ENCODE measurements at regions not wholly inside any gene's neighbourhood (a gene's known extent, or its start where the extent isn't known, plus 50 kb on each side); places are given as distances from the start of the nearest gene placed in this dataset.

GRCh38 chr9:100813871-100814270 lies 214.7 kb upstream of the PLPPR1 start:
- TF ChIP-seq FOXP2 (optimal IDR thresholded peaks at IDR 0.05; ENCODE audit: borderline replicate concordance, extremely low read depth, extremely low read length, insufficient read depth): no peak
- TF ChIP-seq, protein P1, sequence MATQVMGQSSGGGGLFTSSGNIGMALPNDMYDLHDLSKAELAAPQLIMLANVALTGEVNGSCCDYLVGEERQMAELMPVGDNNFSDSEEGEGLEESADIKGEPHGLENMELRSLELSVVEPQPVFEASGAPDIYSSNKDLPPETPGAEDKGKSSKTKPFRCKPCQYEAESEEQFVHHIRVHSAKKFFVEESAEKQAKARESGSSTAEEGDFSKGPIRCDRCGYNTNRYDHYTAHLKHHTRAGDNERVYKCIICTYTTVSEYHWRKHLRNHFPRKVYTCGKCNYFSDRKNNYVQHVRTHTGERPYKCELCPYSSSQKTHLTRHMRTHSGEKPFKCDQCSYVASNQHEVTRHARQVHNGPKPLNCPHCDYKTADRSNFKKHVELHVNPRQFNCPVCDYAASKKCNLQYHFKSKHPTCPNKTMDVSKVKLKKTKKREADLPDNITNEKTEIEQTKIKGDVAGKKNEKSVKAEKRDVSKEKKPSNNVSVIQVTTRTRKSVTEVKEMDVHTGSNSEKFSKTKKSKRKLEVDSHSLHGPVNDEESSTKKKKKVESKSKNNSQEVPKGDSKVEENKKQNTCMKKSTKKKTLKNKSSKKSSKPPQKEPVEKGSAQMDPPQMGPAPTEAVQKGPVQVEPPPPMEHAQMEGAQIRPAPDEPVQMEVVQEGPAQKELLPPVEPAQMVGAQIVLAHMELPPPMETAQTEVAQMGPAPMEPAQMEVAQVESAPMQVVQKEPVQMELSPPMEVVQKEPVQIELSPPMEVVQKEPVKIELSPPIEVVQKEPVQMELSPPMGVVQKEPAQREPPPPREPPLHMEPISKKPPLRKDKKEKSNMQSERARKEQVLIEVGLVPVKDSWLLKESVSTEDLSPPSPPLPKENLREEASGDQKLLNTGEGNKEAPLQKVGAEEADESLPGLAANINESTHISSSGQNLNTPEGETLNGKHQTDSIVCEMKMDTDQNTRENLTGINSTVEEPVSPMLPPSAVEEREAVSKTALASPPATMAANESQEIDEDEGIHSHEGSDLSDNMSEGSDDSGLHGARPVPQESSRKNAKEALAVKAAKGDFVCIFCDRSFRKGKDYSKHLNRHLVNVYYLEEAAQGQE (IDR thresholded peaks at IDR 0.05; ENCODE audit: insufficient read depth in 1 of 2, low read depth in 2 of 2, low read length in 2 of 2): no peak
- no peak for TF ChIP-seq SIN3A (IDR thresholded peaks at IDR 0.05; ENCODE audit: borderline replicate concordance, insufficient read depth, low read length)
- TF ChIP-seq POLR2AphosphoS5 (IDR thresholded peaks at IDR 0.05; ENCODE audit: low read depth, low read length): no peak
- TF ChIP-seq TAF1 (IDR thresholded peaks at IDR 0.05; ENCODE audit: borderline replicate concordance, insufficient read depth, low read length): no peak

DNA sequence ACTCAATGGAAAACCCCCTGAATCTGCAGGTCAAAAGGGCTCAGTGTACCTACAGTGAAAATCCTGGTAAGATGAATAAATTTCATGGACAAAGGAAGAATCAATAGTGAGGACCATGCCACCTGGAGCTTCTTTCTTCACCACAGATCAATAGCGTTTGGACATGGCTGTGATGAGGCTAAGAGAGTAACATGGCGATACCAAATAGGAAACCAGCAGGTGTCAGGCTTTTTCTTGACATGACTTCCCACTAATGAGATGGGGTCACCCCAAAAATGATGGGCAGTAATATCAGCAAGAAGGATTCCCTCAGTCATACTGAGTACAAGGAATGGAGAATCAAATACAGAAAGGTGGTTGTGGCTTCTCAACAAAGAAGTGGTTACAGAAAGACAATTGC lies 208.5 kb upstream of the PLPPR1 start:
- TF ChIP-seq, protein P1 (IDR thresholded peaks at IDR 0.05; ENCODE audit: insufficient read depth in 1 of 2, low read depth in 2 of 2, low read length in 2 of 2): no peak
- TF ChIP-seq TAF1 (IDR thresholded peaks at IDR 0.05; ENCODE audit: borderline replicate concordance, insufficient read depth, low read length): no peak
- TF ChIP-seq FOXP2 (optimal IDR thresholded peaks at IDR 0.05; ENCODE audit: borderline replicate concordance, extremely low read depth, extremely low read length, insufficient read depth): no peak
- TF ChIP-seq SIN3A (IDR thresholded peaks at IDR 0.05; ENCODE audit: borderline replicate concordance, insufficient read depth, low read length): no peak
- no peak for TF ChIP-seq POLR2AphosphoS5 (IDR thresholded peaks at IDR 0.05; ENCODE audit: low read depth, low read length)

DNA sequence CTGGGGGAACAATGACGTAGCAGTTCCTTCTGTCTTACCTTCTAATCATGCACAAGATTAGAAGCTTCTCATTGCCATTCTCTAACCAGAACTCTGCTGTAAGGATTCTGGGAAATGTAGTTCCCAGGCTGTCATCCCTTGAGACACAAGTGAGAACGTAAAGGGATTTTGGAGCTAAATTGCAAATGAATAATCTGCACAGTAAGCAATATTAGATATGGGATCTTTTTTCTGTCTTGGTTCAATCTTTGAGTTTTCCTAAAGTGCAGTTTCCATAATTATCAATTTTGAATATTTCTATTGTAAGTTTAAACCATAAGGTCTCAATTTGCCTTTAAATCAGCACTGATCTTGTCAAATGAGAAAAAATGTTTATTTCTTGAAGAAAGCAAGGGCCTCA lies 189.7 kb upstream of the PLPPR1 start:
- TF ChIP-seq, protein P1 (IDR thresholded peaks at IDR 0.05; ENCODE audit: insufficient read depth in 1 of 2, low read depth in 2 of 2, low read length in 2 of 2): no peak
- no peak for TF ChIP-seq POLR2AphosphoS5 (IDR thresholded peaks at IDR 0.05; ENCODE audit: low read depth, low read length)
- TF ChIP-seq FOXP2 (optimal IDR thresholded peaks at IDR 0.05; ENCODE audit: borderline replicate concordance, extremely low read depth, extremely low read length, insufficient read depth): no peak
- TF ChIP-seq SIN3A (IDR thresholded peaks at IDR 0.05; ENCODE audit: borderline replicate concordance, insufficient read depth, low read length): no peak
- no peak for TF ChIP-seq TAF1 (IDR thresholded peaks at IDR 0.05; ENCODE audit: borderline replicate concordance, insufficient read depth, low read length)

GRCh38 chr9:100848726-100849125 lies 179.8 kb upstream of the PLPPR1 start:
- TF ChIP-seq, protein P1 (IDR thresholded peaks at IDR 0.05; ENCODE audit: insufficient read depth in 1 of 2, low read depth in 2 of 2, low read length in 2 of 2): no peak
- TF ChIP-seq TAF1 (IDR thresholded peaks at IDR 0.05; ENCODE audit: borderline replicate concordance, insufficient read depth, low read length): no peak
- TF ChIP-seq POLR2AphosphoS5 (IDR thresholded peaks at IDR 0.05; ENCODE audit: low read depth, low read length): no peak

- TF ChIP-seq, protein P1 (IDR thresholded peaks at IDR 0.05; ENCODE audit: insufficient read depth in 1 of 2, low read depth in 2 of 2, low read length in 2 of 2): no peak
- TF ChIP-seq FOXP2 (optimal IDR thresholded peaks at IDR 0.05; ENCODE audit: borderline replicate concordance, extremely low read depth, extremely low read length, insufficient read depth) (no peak), TAF1 (IDR thresholded peaks at IDR 0.05; ENCODE audit: borderline replicate concordance, insufficient read depth, low read length) (no peak), POLR2AphosphoS5 (IDR thresholded peaks at IDR 0.05; ENCODE audit: low read depth, low read length) (no peak), SIN3A (IDR thresholded peaks at IDR 0.05; ENCODE audit: borderline replicate concordance, insufficient read depth, low read length) (no peak)
Observed at GRCh38 chr9:100852088-100852487, 176.4 kb upstream of the PLPPR1 start.
